ENCODE measurements at regions not wholly inside any gene's neighbourhood (a gene's known extent, or its start where the extent isn't known, plus 50 kb on each side); places are given as distances from the start of the nearest gene placed in this dataset.

DNA sequence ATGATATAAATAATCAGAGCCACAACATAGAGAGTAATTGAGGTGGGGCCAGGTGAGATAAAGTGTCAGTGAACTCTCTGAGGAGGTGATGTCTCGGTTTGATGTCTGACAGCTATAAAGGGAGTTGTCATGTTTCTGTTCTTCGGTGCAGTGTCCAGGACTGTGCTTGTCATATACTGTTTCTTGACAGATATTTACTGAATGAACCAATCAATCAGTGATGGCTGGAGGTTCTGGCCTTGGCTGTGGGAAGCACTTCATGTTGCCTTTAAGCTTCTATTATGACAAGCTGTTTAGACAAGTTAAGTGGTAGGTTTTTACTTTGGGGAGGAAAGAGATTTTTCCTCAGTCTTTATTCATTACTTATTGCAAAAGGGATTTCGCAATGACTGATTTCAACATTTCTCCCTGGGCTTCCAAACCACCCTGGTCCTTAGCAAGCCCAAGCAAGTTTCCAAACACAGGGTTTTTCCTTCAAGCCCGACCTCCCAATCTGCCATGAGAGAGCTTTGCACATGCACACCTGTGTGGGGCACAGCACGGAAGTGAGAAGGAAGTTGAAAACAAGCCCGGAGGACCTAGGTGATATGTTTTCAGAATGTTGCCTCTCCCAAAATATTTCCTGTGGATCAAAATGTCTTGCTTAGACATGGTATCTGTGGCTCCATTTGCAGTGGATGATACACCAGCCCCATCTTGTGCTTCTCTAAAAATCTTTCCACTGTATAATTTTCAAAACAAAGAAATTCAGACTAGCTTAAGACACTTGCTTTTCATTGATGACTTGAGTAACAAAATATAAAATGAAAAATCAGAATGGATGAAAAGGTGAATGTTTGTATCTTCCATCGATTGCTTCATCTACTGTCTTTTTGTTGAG lies 567.3 kb upstream of the BTBD3 start:
- no peak for DNase-seq (ENCODE audit: low spot score)

DNA sequence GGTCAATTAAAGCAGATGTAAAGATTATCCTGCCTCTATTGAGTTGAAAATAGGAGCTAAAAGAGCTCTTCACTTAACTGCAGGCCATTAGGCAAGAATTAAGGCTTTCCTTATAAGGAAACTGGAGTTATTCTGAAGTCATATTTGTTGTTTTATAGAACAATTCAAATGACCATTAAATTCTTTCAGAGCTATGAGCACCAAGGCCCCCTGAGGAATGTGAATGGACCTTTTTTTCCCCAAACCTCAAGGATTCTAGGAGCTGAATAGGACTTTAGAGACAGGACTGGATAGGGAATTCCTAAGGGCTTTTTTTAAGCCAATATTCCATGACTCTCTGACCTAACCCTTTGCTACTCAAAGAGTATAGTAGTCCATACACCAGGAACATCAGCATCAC lies 565.7 kb upstream of the BTBD3 start:
- DNase-seq (ENCODE audit: low spot score) = no peak

DNA sequence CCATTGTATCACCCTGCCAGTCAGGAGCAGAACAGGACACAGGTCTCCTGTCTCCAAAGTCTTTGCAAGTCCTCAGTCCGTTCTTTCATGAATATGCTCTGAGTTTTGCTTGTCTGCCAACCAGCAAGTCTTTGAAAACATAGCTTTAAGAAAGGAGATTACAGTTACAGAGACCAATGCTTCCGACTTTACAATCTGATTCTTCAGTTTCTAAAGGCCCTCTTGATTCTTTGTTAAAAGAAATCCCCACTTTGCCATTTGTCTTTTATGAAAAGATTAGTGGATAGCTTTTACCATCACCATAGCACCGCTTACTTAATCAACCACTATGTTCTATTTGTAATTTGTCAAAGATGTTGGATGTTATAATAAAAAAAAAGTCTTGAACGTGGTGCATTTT lies 562.8 kb upstream of the BTBD3 start:
- DNase-seq (ENCODE audit: low spot score) = no peak

DNA sequence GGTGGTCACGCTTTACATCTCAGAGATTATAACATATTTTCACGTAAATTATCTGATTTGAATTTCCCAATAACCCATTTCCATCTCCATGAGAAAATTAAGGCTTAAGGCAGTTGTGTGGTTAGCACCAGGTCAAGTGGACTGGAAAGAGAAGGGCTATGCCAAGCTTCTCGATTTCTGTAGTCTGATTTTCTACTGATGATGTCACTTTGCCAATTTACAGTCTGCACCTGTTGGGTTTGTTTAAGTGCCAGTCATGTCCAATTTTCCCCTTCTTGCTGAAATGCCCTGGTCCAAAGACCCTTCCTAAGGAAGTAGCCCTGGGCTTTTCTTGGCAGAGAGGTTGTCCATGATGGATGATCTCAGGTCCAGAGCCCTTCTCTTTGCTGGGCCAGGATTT lies 562.3 kb upstream of the BTBD3 start:
- DNase-seq (ENCODE audit: low spot score) = no peak

DNA sequence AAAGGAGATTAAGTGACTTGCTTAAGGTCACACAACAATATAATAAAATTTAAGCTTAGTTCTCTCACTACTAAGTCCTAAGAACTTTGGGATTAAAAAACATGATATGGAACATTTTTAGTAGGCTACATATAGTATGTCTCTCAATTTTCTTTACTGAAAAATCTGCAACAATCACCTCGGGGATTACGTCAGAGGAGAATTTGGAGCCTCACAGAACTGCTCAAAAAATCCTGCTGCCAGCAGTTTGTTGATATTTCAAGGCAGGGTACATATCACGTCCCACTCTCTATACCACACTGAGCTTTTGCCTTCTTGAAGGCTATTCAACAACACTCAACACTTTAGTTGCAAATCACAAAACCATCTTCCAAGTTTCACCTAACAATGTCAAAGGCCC lies 561.6 kb upstream of the BTBD3 start:
- no peak for DNase-seq (ENCODE audit: low spot score)

DNA sequence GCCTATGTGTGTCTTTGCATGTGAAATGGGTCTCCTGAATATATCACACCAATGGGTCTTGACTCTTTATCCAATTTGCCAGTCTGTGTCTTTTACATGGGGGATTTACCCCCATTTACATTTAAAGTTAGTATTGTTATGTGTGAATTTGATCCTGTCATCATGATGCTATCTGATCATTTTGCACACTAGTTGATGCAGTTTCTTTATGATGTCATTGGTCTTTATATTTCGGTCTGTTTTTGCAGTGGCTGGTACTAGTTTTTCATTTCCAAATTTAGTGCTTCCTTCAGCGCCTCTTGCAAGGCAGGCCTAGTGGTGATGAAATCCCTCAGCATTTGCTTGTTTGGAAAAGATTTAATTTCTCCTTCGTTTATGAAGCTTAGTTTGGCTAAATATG lies 555.2 kb upstream of the BTBD3 start:
- DNase-seq (ENCODE audit: low spot score) = no peak

DNA sequence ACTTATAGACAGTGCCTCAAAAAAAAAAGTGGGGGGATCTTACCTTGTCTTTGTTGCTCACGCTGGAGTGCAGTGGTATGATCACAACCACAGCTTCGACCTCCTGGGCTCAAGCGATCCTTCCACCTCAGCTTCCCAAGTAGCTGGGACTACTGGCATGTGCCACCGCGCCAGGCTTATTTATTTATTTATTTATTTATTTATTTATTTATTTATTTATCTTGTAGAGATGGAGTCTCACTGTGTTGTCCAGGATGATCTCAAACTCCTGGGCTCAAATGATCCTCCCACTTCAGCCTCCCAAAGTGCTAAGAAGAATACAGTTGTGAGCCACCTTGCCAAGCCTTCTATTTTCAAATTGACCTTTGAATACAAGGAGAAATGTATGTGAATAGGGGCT lies 553.0 kb upstream of the BTBD3 start:
- no peak for DNase-seq (ENCODE audit: low spot score)

DNA sequence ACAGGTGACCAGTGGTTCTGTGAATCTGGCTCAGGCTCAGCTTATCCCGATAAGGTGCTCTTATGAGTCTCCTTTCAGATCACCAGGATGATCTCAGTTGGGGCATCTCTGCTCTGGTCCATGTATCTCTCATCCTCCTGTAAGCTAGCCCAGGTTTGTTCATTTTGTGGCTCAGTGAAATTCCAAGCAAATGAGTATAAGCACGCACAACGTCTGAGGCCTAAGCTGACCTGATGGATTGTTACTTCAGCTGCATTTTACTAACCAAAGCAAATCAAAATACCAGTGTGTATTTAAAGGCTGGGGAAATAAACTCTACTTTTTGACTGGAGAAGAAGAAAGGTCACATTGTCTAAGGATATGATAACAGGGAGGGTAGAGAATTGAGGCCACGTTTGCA lies 551.0 kb upstream of the BTBD3 start:
- no peak for DNase-seq (ENCODE audit: low spot score)

DNA sequence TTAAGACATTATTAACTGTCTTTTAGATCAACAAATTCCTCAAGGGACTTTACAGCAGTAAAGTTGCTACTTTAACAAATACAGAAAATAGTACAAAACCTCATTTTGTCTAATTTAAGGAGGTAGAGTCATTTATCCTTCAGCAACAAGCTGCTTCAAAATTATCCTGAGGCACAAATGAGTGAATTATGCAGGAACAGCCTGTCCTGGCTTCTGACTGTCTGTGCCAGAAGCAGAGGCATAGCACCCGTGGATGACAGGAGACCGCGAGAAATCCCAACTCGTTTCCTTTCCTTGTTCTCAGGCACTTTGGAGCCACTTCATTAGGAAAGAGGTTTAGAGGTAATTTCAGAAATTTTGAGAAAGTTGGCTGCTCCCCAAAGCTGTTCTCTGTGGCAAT lies 549.2 kb upstream of the BTBD3 start:
- DNase-seq (ENCODE audit: low spot score) = no peak

DNA sequence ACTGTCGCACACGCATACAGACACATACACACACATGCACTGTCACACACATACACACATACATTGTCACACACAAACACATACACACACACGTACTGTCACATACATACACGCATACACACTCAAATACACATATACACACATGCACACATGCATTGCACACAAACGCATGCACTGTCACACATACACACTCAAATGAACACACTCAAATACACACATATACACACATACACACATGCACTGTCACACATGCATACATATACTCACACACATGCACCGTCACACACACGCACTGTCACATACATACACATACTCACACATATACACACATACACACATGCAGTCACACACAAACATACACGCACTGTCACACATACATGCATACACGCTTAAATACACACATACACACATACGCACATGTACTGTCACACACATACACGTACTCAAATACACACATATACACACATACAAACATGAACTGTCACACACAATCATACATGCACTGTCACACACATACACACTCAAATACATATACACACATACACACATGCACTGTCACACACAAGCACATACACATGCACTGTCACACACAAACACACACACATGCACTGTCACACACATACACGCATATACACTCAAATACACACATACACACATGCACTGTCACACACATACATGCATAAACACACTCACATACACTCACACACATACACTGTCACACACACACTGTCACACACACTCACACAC lies 548.6 kb upstream of the BTBD3 start:
- no peak for DNase-seq (ENCODE audit: low spot score)

DNA sequence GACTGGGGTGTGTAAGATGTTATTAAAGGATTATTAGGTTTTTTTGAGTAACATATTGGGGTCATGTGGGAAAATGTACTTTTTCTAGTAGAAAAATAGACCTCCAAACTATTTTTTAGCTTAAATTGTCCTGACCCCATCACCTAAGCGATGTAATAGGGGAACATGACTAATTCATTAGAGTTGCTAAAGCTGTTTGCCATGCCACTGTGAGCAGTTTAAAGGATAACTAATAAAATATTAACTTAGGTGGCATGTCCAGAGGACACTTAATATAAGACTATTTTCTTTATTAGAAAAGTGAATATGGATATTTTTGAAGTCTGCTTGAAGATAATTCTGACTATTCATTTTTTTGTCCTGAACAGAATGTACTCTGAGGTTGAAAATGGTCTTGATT lies 545.9 kb upstream of the BTBD3 start:
- DNase-seq (ENCODE audit: low spot score) = no peak

DNA sequence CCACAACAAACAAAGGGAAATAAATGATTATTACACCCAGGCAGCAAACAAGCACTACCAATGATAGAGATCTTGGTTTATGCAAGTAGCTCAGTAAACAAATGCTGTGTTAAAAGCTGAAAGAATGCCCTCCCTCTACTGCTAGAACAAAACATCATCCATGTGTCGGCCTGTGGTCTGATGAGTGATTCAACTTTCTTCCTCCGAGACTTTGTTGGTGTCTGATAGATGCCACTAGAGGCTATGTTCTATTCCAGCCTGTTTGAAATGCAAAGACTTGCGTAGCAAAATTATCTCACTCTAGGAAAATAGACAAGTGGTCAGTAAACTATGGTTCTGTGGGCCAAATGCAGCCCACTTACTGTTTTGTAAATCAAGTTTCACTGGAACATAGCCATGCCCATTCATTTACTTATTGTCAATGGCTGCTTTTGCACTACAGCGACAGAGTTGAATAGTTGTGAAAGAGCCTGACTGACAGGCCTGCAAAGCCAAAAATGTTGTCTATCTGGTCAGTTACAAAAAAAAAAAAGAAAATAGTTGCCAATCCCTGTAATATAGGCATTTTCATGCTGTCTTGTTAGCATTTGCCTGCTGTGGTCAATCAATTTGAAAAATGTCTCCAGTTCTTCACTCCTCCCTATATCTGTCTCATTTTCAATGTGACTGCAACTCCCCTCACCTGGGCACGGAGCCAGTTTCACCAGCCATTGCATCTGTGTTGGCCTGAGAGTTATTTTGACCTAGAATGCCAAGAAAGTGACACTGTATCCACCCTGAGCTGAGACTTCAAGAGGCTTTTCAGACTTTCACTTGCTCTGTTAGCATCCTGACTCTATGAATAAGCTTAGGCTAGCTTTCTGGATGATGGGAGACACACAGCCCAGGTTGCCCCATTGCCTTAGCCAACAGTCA lies 544.6 kb upstream of the BTBD3 start:
- no peak for DNase-seq (ENCODE audit: low spot score)

DNA sequence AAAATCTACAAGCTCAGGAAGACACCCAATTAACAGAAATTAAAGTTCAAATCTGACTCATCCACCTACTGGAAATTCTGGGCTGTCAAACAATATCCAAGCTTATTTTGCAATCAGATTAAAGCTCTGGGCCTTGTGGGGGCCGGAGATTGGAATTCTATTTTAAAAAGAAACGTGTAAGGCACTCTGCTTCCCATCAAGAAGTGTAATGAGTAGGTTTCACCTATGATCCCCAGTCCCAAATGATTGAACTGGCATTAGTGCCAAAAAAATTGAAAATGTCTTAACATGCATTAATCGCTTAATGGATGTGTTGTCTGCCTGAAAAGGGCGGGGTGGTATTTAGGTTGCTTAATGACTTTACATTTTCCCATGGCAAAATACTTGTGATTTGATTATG lies 542.4 kb upstream of the BTBD3 start:
- peak; percentile 29 for DNase-seq (ENCODE audit: low spot score)

DNA sequence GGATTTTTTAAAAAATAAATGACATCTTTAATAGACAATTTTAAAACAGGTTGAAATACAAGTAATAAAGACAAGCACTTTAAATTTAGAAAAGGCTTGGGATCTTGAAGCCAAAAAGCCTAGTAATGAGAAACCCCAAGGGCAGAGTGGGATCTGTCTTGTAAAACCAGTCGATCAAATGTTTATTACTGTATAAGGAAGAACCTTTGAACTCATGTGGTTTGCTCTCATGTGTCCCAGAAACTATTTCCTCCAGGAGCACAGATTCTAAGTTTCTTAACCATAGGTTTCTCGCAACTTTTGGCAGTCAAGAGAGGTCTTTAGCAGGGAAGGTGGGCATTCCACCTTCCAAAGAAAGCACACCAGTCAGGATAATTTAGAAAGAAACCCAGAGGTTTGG lies 541.7 kb upstream of the BTBD3 start:
- DNase-seq (ENCODE audit: low spot score) = no peak

DNA sequence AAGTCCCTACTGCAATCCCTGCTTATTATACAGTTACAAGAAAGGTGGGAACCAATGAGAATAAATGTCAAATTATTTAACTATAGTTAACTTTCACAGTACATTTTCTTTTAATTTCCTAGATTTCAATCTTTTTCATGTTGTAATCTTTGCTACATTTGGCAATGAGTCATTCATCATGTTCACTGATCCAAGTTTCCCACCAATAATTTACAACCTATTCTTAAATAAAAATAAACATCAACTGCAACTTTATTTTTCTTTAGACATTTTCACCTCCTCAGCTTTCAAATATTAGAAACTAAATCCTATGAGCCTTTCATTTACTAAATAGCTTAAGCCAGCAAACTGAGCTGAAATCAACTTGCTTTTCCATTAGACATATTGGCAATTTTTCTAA lies 541.3 kb upstream of the BTBD3 start:
- DNase-seq (ENCODE audit: low spot score) = no peak

DNA sequence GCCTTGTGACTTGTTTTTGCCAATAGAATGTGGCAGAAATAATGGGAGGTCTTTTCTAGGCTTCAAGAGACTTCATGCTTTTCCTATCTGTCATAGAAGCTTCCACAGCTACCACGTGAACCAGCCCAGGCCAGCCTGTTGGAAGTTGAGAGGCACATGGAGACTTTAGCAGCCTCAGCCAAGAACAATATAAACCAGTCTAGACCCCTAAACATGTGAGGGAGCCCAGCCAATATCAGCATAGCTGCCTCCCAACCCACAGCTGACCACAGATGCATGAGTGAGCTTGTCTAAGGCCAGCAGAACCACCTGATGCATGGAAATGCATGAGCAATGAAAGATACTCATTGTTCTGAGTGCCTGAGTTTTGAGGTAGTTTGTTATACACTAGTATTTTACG lies 540.7 kb upstream of the BTBD3 start:
- no peak for DNase-seq (ENCODE audit: low spot score)

DNA sequence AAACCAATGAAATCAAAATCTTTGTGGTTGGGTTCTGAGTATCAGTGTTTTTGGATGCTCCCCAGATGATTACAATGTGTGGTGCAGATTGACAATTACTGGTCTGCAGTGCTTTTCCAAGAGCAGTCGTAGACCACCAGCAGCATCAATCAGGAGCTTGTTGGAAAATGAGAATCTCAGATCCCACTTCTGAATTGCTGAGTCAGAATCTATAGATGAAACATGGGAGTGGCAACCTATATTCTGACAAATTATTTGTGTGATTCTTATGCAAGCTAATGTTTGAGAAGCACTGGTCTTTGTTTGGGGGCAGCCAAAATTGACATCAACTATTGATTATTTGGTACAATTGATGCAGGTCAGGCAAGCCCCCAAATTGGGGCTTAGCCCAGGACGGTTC lies 539.9 kb upstream of the BTBD3 start:
- no peak for DNase-seq (ENCODE audit: low spot score)

DNA sequence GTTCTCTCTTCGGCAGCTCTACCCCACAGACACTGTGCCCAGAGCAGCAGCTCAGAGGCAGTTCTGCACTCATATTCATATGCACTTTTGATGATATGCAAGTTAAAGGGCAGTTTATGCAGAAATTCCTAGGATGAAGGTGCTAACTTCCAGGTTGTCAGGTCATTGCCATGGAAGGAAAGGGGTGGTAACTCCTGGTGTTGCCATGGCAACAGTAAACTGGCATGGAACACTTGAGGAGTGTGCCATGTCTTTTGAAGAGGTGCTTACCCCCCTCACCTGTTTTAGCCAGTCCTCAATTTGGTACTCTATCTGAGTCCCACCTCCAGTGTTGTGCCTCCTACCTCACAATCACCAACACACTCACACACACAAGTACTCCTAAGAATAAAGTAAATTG lies 539.4 kb upstream of the BTBD3 start:
- no peak for DNase-seq (ENCODE audit: low spot score)

DNA sequence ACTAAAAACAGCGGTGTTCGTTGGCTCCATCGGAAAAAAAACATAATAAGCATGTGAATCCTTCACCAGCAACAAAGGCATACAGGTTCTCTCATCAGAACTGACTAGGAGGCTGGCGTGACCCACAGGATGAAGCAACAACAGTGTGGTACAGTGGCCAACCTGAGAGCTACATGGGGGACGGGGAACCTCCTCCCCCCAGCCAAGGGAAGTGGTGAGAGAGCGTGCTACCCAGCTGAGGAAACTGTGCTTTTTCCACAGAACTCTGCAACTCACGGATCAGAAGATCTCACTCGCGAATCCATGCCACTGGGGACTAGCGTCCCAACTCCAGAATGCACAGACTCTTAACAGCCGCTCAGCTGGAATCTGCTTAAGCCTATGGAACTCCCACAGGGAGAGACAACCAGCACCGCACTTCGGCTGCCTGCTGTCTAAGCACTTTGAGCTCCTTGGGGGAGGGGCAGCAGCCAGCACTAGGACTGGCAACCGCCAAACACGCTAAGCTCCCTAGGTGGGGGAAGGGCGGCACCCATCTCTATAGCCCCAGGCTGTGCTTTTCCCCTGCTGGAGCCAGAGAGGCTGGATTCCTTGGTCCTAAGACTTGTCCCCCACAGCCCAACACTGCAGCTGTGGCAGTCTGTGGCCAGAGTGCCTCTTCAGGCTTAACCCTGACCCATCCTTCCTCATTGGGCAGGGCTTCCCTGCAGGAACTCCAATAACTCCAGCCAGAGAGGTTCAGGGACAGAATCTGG lies 538.3 kb upstream of the BTBD3 start:
- DNase-seq (ENCODE audit: low spot score) = no peak

DNA sequence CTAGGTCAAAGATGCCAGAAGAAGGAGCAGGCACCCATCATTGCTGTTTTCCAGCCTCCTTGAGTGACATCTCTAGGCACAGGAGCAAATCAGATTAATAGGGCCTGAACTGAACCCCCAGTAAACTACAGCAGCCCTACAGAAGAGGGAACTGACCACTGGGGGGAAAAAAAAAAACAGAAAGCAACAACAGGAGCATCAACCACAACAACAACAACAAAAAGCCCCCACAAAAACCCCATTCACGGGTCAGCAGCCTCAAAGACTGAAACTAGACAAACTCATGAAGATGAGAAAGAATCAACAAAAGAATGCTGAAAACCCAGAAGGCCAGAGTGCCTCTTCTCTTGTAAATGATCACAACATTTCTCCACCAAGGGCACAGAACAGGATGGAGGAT lies 537.4 kb upstream of the BTBD3 start:
- no peak for DNase-seq (ENCODE audit: low spot score)

DNA sequence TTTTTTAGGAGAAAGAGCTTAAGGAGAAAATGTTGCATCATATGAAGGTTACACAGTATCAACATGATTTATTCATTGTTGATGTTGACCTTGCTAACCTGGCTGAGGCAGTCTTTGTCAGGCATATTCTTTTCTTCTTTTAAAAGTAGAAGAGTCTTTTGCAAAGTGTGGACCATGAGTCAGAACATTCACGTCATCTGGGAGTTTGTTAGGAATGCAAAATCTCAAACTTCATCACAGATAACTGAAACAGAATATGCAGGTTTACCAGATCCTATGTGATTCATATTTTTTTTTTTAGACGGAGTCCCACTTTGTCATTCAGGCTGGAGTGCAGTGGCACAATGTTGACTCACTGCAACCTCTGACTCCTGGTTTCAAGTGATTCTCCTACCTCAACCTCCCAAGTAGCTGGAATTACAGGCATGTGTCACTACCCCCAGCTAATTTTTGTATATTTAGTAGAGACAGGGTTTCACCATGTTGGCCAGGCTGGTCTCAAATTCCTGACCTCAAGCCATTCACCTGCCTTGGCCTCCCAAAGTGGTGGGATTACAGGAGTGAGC lies 530.4 kb upstream of the BTBD3 start:
- DNase-seq (ENCODE audit: low spot score) = no peak

DNA sequence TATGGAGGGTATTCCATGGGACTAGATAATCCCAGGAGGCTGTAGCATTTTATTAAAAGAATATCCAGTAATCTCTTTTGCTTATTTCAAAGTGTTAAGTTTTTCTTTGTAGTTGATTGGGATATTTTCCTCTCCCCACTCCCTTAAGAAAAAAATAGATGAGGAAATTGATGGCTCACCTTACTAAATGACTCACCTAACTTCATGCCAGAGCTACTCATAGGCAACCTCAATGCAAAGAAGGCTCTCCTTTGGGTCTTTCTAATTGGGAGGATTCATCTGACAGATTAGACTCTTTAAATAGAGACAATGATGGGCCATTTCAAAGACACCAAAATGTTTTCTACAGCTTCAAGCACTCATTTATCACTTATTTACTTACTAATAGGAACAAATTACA lies 528.5 kb upstream of the BTBD3 start:
- no peak for DNase-seq (ENCODE audit: low spot score)

Data from putamen (tissue), 1 donor.